SK-N-SH (cell line): ENCODE measurements at regions not wholly inside any gene's neighbourhood (a gene's known extent, or its start where the extent isn't known, plus 50 kb on each side); places are given as distances from the start of the nearest gene placed in this dataset.

Experiments
- CTCF ChIP-seq: fragments of 200-600 bp; sonication (generic); IDR thresholded peaks from 2 replicates; pipeline ENCODE4 v1.6.1; 2017; ENCODE audit warnings: antibody characterized with exemption, mild to moderate bottlenecking, moderate library complexity
- FOXJ3 ChIP-seq: sonication (generic); formaldehyde crosslinking; IDR thresholded peaks from 2 replicates; pipeline ENCODE4 v1.5.1; 2020; ENCODE audit warnings: mild to moderate bottlenecking, missing genetic modification reagents
- JUND ChIP-seq: IDR thresholded peaks from 2 replicates; pipeline ENCODE4 v1.4.0; 2012
- POLR2AphosphoS5 ChIP-seq: IDR thresholded peaks from 2 replicates; pipeline ENCODE4 v1.6.1; 2012; ENCODE audit warnings: low read depth, low read length
- RAD21 ChIP-seq: IDR thresholded peaks from 2 replicates; pipeline ENCODE4 v1.6.1; 2012; ENCODE audit warnings: mild to moderate bottlenecking, low read length
- RCOR1 ChIP-seq: fragments of 150-350 bp; IDR thresholded peaks from 2 replicates; pipeline ENCODE4 v1.6.1; 2017; ENCODE audit warnings: antibody characterized with exemption, low read length
- RFX5 ChIP-seq: IDR thresholded peaks from 2 replicates; pipeline ENCODE4 v1.6.1; 2012; ENCODE audit warnings: mild to moderate bottlenecking, improper control_type of control experiment, low read length
- SIN3A ChIP-seq: IDR thresholded peaks from 2 replicates; pipeline ENCODE4 v1.6.1; 2012; ENCODE audit warnings: low read depth, mild to moderate bottlenecking, low read length, moderate library complexity, borderline replicate concordance
- TAF1 ChIP-seq: IDR thresholded peaks from 2 replicates; pipeline ENCODE4 v1.6.1; 2012; ENCODE audit warnings: low read depth, mild to moderate bottlenecking, low read length, moderate library complexity, borderline replicate concordance
- TCF12 ChIP-seq: IDR thresholded peaks from 2 replicates; pipeline ENCODE4 v1.4.0; 2012
- YY1 ChIP-seq: IDR thresholded peaks from 2 replicates; pipeline ENCODE4 v1.4.0; 2012; ENCODE audit warnings: low read depth, mild to moderate bottlenecking

GRCh38 chr3:177515786-177516157, 318.5 kb upstream of the TBL1XR1 start:
- no peak for TF ChIP-seq CTCF
- TF ChIP-seq YY1 = no peak
- no peak for TF ChIP-seq SIN3A
- TF ChIP-seq RAD21 = no peak
- TF ChIP-seq TCF12 = no peak
- no peak for TF ChIP-seq RCOR1
- no peak for TF ChIP-seq FOXJ3 (CRISPR knock-in tag)
- no peak for TF ChIP-seq RFX5
- no peak for TF ChIP-seq POLR2AphosphoS5
- no peak for TF ChIP-seq JUND
- no peak for TF ChIP-seq TAF1
